Head of caudate nucleus (tissue), 42 donors: ENCODE measurements at regions not wholly inside any gene's neighbourhood (a gene's known extent, or its start where the extent isn't known, plus 50 kb on each side); places are given as distances from the start of the nearest gene placed in this dataset.
A peak's percentile ranks its signal among the peaks of the same experiment; 100 is the strongest.

Source experiments
- DNase-seq, 42 donors: peaks; one replicate each; pipeline versions ENCODE4 v3.0.0 to v3.0.0-alpha.2; 2020 to 2021; ENCODE audit warnings: mixed read lengths in 7 of 42
- intact Hi-C: fragments of 100-400 bp; cut with DNase I; formaldehyde crosslinking; loops from one replicate; pipeline ENCODE4 v1.15.0; 2022

- intact Hi-C loops, result no loop called here
- no peak for DNase-seq
Measured at GRCh38 chr5:165574100-165574499, 2068.7 kb downstream of the MAT2B start.

GRCh38 chr5:165576678-165577275 lies 2071.4 kb downstream of the MAT2B start:
- intact Hi-C loops, result no loop called here
- DNase-seq, result no peak

GRCh38 chr5:165579911-165580310 lies 2074.5 kb downstream of the MAT2B start:
- no peak for DNase-seq
- intact Hi-C loops, result no loop called here

GRCh38 chr5:165594693-165595092 lies 2089.3 kb downstream of the MAT2B start:
- intact Hi-C loops, result no loop called here
- no peak for DNase-seq

- no peak for DNase-seq
- intact Hi-C loops, result no loop called here
Measured at GRCh38 chr5:165602529-165602928, 2097.1 kb downstream of the MAT2B start.

GRCh38 chr5:165607026-165607425 lies 2101.6 kb downstream of the MAT2B start:
- intact Hi-C loops, result no loop called here

GRCh38 chr5:165609871-165610270 lies 2104.5 kb downstream of the MAT2B start:
- intact Hi-C loops, result no loop called here
- DNase-seq, result no peak

More at GRCh38 chr5:165607026-165607425, 2101.6 kb downstream of the MAT2B start:
- DNase-seq, result no peak

GRCh38 chr5:165616490-165617405 lies 2111.3 kb downstream of the MAT2B start:
- intact Hi-C loops, result no loop called here

GRCh38 chr5:165617491-165617890 lies 2112.1 kb downstream of the MAT2B start:
- no peak for DNase-seq
- intact Hi-C loops, result no loop called here

More at GRCh38 chr5:165616490-165617405, 2111.3 kb downstream of the MAT2B start:
- peak in 16 of 42 donors; percentile 1 to 51 (median 22) for DNase-seq

- intact Hi-C loops, result no loop called here
- DNase-seq, result no peak
Measured at GRCh38 chr5:165620394-165620793, 2115.0 kb downstream of the MAT2B start.

- intact Hi-C loops, result no loop called here
- no peak for DNase-seq
Measured at GRCh38 chr5:165622864-165623536, 2117.6 kb downstream of the MAT2B start.

- DNase-seq, result no peak
- intact Hi-C loops, result no loop called here
Measured at GRCh38 chr5:165624166-165624946, 2118.9 kb downstream of the MAT2B start.

GRCh38 chr5:165626161-165626560 lies 2120.7 kb downstream of the MAT2B start:
- intact Hi-C loops, result no loop called here
- DNase-seq, result no peak

- no peak for DNase-seq
- intact Hi-C loops, result no loop called here
Measured at GRCh38 chr5:165627548-165628170, 2122.2 kb downstream of the MAT2B start.

- intact Hi-C loops, result no loop called here
- peak in 40 of 42 donors; percentile 6 to 85 (median 60) for DNase-seq
Measured at GRCh38 chr5:165630261-165630778, 2124.9 kb downstream of the MAT2B start.

- DNase-seq, result no peak
- intact Hi-C loops, result no loop called here
Measured at GRCh38 chr5:165631235-165631634, 2125.8 kb downstream of the MAT2B start.

- peak in 20 of 42 donors; percentile 2 to 61 (median 28) for DNase-seq
- intact Hi-C loops, result no loop called here
Measured at GRCh38 chr5:165642366-165642765, 2136.9 kb downstream of the MAT2B start.

GRCh38 chr5:165665735-165666400 lies 2160.4 kb downstream of the MAT2B start:
- DNase-seq, result no peak
- intact Hi-C loops, result no loop called here
